Mesothelial cell of epicardium (in vitro differentiated cells): ENCODE measurements at regions not wholly inside any gene's neighbourhood (a gene's known extent, or its start where the extent isn't known, plus 50 kb on each side); places are given as distances from the start of the nearest gene placed in this dataset.

Source experiments
- DNase-seq, 2 experiments: peaks; one replicate each; pipeline ENCODE4 v3.0.0; 2021; ENCODE audit warnings: low spot score in 2 of 2; ENCODE audit not compliant: unreplicated experiment in 2 of 2
- H3K27ac Mint-ChIP-seq: 2 replicates; pipeline ENCODE4 v1.8.0; 2021; ENCODE audit warnings: mixed read lengths
- H3K27me3 Mint-ChIP-seq: 2 replicates; pipeline ENCODE4 v1.8.0; 2021; ENCODE audit warnings: low read depth, mixed read lengths
- H3K36me3 Mint-ChIP-seq: 2 replicates; pipeline ENCODE4 v1.8.0; 2021; ENCODE audit warnings: mixed read lengths
- H3K4me1 Mint-ChIP-seq: 2 replicates; pipeline ENCODE4 v1.8.0; 2021; ENCODE audit warnings: mixed read lengths
- H3K4me3 Mint-ChIP-seq: 2 replicates; pipeline ENCODE4 v1.8.0; 2021; ENCODE audit warnings: mild to moderate bottlenecking, moderate library complexity, mixed read lengths
- H3K9me3 Mint-ChIP-seq: 2 replicates; pipeline ENCODE4 v1.8.0; 2021; ENCODE audit warnings: mixed read lengths
- TF ChIP-seq, protein P1 (sequence below): fragments of 200-600 bp; sonication (generic); IDR thresholded peaks from one replicate; pipeline ENCODE4 v1.5.0; 2021; ENCODE audit warnings: antibody characterized with exemption; ENCODE audit not compliant: unreplicated experiment

DNA sequence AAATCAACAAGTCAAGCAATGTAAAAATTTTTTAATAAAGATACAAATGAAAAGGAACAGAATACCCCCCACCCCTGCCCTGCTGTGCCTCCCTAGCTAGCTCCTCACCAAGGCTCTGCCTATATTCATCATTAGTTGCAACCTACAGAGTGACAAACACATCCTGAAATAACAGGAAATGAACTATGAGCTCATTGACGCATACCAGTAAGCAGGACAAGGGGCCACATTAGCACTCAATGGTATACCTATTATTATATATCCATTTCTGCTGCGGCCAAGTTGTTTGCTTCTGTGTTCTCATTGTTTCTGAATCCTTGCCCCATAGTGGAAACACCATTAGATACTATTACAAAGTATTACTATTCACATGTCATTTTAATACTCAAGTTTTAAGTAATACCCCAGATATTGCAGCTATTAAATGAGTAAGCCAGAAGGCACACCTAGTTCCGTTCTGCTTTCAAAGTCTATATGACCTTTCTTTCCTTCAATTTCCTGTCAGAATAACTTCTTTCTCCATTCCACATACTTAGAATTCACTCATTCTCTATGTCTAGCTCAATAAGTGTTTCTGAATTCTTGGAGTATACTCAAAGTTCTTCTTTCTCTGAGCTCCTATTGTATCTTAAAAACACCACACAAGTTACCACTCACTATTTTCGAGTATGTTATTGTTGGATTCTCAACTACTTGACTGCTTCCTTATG, 1214.9 kb downstream of the PLA2G4A start:
- Mint-ChIP-seq H3K36me3 (no peaks in the 10 kb centered on the region), H3K4me1 (no peaks in the 10 kb centered on the region), H3K27me3 (no peaks in the 10 kb centered on the region), H3K4me3 (no peak overlapping the region), H3K9me3 (peaks cover 6% of the 10 kb centered on the region), H3K27ac (no peak overlapping the region)
- no peak for DNase-seq
- TF ChIP-seq, protein P1, sequence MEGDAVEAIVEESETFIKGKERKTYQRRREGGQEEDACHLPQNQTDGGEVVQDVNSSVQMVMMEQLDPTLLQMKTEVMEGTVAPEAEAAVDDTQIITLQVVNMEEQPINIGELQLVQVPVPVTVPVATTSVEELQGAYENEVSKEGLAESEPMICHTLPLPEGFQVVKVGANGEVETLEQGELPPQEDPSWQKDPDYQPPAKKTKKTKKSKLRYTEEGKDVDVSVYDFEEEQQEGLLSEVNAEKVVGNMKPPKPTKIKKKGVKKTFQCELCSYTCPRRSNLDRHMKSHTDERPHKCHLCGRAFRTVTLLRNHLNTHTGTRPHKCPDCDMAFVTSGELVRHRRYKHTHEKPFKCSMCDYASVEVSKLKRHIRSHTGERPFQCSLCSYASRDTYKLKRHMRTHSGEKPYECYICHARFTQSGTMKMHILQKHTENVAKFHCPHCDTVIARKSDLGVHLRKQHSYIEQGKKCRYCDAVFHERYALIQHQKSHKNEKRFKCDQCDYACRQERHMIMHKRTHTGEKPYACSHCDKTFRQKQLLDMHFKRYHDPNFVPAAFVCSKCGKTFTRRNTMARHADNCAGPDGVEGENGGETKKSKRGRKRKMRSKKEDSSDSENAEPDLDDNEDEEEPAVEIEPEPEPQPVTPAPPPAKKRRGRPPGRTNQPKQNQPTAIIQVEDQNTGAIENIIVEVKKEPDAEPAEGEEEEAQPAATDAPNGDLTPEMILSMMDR = no peak

GRCh38 chr1:188050250-188050649, 1221.5 kb downstream of the PLA2G4A start:
- Mint-ChIP-seq H3K36me3 (no peaks in the 10 kb centered on the region), H3K27ac (no peak overlapping the region), H3K9me3 (peaks cover 5% of the 10 kb centered on the region), H3K4me3 (no peak overlapping the region), H3K4me1 (peaks cover 10% of the 10 kb centered on the region), H3K27me3 (no peaks in the 10 kb centered on the region)
- no peak for DNase-seq
- TF ChIP-seq, protein P1 = no peak

DNA sequence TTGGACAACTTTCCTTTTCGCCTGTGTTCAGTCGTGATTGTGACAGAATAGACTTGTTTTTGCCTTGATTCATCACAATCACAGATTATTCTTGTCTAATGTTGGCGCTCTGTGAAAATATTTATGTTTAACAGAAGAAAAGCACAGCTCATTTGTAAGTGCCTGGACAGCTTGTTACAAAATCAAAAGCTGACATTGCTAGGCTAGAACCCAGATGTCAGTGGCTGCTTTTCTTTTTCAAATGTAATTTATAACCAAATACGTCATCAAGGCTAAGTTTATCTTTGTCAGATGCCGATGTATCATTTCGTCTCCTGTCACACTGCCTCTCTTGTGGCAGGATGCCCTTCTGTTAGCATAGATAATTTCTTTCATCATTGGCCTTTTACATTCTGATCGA, 1227.3 kb downstream of the PLA2G4A start:
- Mint-ChIP-seq H3K27ac (no peak overlapping the region), H3K27me3 (no peaks in the 10 kb centered on the region), H3K4me1 (peaks cover 20% of the 10 kb centered on the region), H3K9me3 (peaks cover 28% of the 10 kb centered on the region), H3K36me3 (peaks cover 2% of the 10 kb centered on the region), H3K4me3 (no peak overlapping the region)
- no peak for DNase-seq
- TF ChIP-seq, protein P1 = no peak

DNA sequence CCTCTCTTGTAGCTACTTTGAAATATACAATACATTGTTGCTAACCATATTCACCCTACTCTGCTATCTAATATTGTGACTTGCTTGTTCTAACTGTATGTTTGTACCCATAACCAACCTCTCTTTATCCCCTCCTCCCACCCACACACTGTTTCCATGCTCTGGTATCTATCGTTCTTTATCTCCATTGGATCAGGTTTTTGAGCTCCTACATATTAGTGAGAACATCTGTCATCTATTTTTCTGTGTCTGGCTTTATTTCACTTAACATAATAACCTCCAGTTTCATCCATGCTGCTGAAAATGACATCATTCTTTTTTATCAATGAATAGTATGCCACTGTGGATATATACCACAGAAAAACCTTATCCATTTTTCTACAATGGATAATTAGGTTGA, 1230.1 kb downstream of the PLA2G4A start:
- TF ChIP-seq, protein P1 = no peak
- Mint-ChIP-seq H3K4me1 (peaks cover 20% of the 10 kb centered on the region), H3K27me3 (no peaks in the 10 kb centered on the region), H3K4me3 (no peak overlapping the region), H3K9me3 (peaks cover 33% of the 10 kb centered on the region), H3K27ac (no peak overlapping the region), H3K36me3 (peaks cover 2% of the 10 kb centered on the region)
- no peak for DNase-seq

DNA sequence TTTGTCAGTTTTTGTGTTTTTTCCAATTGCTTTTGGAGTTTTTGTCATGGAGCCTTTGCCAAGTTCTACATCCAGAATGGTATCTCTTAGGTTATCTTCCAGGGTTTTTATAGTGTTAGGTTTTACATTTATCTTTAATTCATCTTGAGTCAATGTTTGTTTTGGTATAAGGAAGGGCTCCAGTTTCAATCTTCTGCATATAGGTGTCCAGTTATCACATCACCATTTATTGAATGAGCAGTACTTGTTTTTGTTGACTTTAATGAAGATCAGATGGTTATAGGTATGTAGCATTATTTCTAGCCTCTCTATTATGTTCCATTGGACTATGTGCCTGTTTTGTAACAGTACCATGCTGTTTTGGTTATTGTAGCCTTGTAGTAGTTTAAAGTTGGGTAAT, 1233.1 kb downstream of the PLA2G4A start:
- Mint-ChIP-seq H3K4me1 (no peaks in the 10 kb centered on the region), H3K27me3 (no peaks in the 10 kb centered on the region), H3K27ac (no peak overlapping the region), H3K4me3 (no peak overlapping the region), H3K9me3 (peaks cover 55% of the 10 kb centered on the region), H3K36me3 (peaks cover 3% of the 10 kb centered on the region)
- no peak for DNase-seq
- TF ChIP-seq, protein P1 = no peak
